Neutrophil (primary cell): ENCODE measurements at regions not wholly inside any gene's neighbourhood (a gene's known extent, or its start where the extent isn't known, plus 50 kb on each side); places are given as distances from the start of the nearest gene placed in this dataset.

Experiments used
- H3K27ac ChIP-seq: fragments of 200-600 bp; sonication (generic); 2 replicates; pipeline ENCODE4 v1.5.1; 2016; ENCODE audit warnings: mild to moderate bottlenecking, moderate library complexity
- H3K27me3 ChIP-seq: fragments of 200-600 bp; sonication (generic); 2 replicates; pipeline ENCODE4 v1.6.0; 2016; ENCODE audit warnings: mild to moderate bottlenecking
- H3K36me3 ChIP-seq: fragments of 200-600 bp; sonication (generic); 2 replicates; pipeline ENCODE4 v1.5.1; 2017
- H3K4me1 ChIP-seq, 2 experiments: fragments of 200-600 bp in 1 of 2; sonication (generic) in 1 of 2; 1 replicate in 1 of 2; 2 replicates in 1 of 2; pipeline versions ENCODE4 v1.5.1 to v1.6.1; 2013 to 2016; ENCODE audit warnings: low read depth in 1 of 2, low read length in 1 of 2, mild to moderate bottlenecking in 1 of 2, moderate library complexity in 1 of 2; ENCODE audit not compliant: control insufficient read depth in 1 of 2, insufficient read depth in 1 of 2
- H3K4me3 ChIP-seq, 2 experiments: fragments of 200-600 bp in 1 of 2; sonication (generic) in 1 of 2; 1 replicate in 1 of 2; 2 replicates in 1 of 2; pipeline ENCODE4 v1.5.1; 2013 to 2016; ENCODE audit warnings: low read depth in 1 of 2, low read length in 1 of 2, mild to moderate bottlenecking in 1 of 2, moderate library complexity in 1 of 2
- H3K9me3 ChIP-seq: fragments of 200-600 bp; sonication (generic); 2 replicates; pipeline ENCODE4 v1.5.1; 2016
- TF ChIP-seq, protein P1 (sequence below): fragments of 200-600 bp; sonication (generic); IDR thresholded peaks from 2 replicates; pipeline ENCODE4 v1.5.1; 2016; ENCODE audit warnings: antibody characterized with exemption

DNA sequence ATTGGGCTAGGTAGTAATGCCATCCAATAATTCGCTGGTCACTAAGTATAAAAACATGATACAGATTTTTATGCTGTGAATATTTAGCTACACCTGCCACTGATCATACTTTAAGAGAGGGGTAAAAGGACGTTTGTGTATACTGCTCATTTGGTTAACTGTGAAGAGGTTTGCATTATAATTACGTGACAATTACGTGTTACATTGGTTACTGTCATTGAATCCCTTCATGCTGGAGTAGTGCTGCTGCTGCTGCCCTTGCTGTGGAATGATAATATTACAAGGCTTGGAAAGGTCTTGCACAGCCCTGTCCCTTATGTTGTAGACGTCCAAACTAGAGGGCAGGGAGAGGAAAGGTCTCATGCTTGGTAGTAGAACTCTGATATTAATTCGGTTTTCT lies 312.2 kb upstream of the ATP2B1 start:
- H3K36me3 ChIP-seq = no peaks in the 10 kb centered on the region
- no peaks in the 10 kb centered on the region for H3K9me3 ChIP-seq
- H3K4me1 ChIP-seq = no peaks in the 10 kb centered on the region
- H3K4me3 ChIP-seq = no peak overlapping the region
- no peak overlapping the region for H3K27ac ChIP-seq
- TF ChIP-seq, protein P1, sequence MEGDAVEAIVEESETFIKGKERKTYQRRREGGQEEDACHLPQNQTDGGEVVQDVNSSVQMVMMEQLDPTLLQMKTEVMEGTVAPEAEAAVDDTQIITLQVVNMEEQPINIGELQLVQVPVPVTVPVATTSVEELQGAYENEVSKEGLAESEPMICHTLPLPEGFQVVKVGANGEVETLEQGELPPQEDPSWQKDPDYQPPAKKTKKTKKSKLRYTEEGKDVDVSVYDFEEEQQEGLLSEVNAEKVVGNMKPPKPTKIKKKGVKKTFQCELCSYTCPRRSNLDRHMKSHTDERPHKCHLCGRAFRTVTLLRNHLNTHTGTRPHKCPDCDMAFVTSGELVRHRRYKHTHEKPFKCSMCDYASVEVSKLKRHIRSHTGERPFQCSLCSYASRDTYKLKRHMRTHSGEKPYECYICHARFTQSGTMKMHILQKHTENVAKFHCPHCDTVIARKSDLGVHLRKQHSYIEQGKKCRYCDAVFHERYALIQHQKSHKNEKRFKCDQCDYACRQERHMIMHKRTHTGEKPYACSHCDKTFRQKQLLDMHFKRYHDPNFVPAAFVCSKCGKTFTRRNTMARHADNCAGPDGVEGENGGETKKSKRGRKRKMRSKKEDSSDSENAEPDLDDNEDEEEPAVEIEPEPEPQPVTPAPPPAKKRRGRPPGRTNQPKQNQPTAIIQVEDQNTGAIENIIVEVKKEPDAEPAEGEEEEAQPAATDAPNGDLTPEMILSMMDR = no peak
- no peaks in the 10 kb centered on the region for H3K27me3 ChIP-seq

DNA sequence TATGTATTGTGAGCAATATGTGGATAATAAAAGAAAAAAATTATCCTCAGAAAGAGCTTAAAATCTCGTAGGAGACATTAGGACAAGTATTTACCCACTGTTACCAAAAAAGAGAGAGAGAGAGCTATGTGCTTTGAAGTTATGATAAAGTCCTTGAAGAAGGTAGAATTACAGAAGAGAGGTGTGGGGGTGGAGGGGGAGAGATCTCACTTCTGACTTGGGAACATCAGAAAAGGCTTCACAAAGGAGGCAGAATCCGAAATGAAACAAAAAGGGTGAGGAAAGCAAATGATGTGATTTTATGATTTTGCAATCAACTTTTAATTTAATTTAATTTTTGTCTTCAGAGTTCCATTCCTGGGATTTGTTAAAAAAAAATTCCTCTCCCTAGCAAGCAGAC lies 311.8 kb upstream of the ATP2B1 start:
- H3K27ac ChIP-seq = no peak overlapping the region
- H3K4me1 ChIP-seq = no peaks in the 10 kb centered on the region
- no peaks in the 10 kb centered on the region for H3K27me3 ChIP-seq
- H3K9me3 ChIP-seq = no peaks in the 10 kb centered on the region
- no peaks in the 10 kb centered on the region for H3K36me3 ChIP-seq
- no peak overlapping the region for H3K4me3 ChIP-seq
- TF ChIP-seq, protein P1 = no peak

DNA sequence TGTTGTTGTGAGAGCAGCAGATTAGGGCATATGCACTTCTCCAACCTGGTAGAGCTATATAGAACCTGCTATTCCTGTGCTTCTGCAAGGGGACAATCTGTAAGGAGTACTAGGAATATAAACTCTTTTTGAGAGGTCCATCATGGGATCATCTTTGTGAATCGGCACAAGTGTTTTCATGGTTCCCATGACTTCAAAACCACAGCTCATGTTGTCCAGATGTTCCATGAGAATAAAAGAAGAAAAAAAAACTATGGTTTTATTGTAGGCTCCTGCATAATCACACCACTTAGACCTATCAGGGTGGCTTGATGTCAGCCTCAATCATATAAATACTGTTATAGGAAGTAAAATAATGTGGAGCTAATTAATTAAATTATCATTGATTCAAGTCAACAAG lies 311.4 kb upstream of the ATP2B1 start:
- TF ChIP-seq, protein P1 = no peak
- no peaks in the 10 kb centered on the region for H3K4me1 ChIP-seq
- no peaks in the 10 kb centered on the region for H3K9me3 ChIP-seq
- no peak overlapping the region for H3K4me3 ChIP-seq
- no peaks in the 10 kb centered on the region for H3K27me3 ChIP-seq
- no peak overlapping the region for H3K27ac ChIP-seq
- H3K36me3 ChIP-seq = no peaks in the 10 kb centered on the region

DNA sequence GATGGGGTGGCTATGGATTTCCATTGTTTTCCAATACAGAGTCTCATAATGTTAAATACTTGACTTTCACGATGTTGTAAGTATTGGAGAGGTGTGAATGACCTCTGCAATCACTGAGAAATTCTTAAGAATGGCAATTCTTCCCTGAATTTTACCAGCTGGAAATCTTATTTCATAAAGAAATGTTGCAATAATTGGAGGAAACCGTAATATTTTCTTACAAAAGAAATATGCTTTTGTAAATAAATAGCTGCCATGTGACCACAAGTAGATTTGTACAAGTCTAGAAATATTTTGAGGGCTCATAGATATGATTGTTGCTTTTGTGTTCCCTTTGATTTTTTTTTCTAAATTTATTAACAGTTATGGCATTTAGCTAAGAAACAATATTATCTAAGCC lies 308.7 kb upstream of the ATP2B1 start:
- no peak overlapping the region for H3K27ac ChIP-seq
- no peaks in the 10 kb centered on the region for H3K4me1 ChIP-seq
- no peak overlapping the region for H3K4me3 ChIP-seq
- no peaks in the 10 kb centered on the region for H3K9me3 ChIP-seq
- no peaks in the 10 kb centered on the region for H3K27me3 ChIP-seq
- H3K36me3 ChIP-seq = no peaks in the 10 kb centered on the region
- TF ChIP-seq, protein P1 = no peak

DNA sequence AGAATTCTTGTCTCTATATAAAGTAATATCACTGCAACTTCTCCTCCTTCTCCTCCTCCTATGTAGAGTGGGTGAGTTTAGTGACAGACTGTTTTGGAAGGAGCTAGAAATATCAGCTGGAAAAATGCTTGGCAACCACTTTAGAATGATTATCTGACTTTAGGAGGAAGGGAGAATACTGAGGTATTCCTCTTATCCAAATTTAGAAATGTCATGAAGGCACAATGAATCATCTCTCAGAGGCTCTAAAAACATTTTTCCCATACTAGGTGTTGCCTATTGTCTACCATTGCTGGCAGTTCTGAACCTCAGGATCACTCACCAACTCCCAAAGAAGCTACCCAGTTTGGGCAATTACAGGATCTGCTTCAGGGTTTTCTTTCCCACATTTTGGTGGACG lies 306.6 kb upstream of the ATP2B1 start:
- Histone ChIP-seq H3K27me3 (no peaks in the 10 kb centered on the region), H3K27ac (no peak overlapping the region), H3K9me3 (no peaks in the 10 kb centered on the region), H3K4me1 (no peaks in the 10 kb centered on the region), H3K4me3 (no peak overlapping the region), H3K36me3 (no peaks in the 10 kb centered on the region)
- TF ChIP-seq, protein P1 = no peak

DNA sequence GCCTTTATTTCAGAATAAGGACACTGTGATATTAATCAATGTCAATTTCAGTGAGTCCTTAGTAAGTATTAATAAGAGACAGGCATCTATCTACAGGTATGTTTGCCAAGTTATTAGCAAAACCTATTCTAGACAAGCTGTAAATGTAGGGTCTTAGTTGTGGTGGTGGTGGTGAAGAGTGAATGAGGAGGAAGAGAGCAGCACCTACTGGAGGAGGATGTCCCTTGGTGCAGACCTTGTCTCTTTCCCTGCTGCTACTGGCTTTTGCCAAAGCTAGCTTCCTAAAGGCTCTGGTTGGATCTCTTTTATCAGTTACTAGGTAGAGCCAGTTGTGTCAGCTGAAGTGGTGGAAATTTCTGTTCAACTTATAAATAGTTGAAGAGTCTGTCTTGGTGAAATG lies 304.8 kb upstream of the ATP2B1 start:
- no peak overlapping the region for H3K4me3 ChIP-seq
- no peaks in the 10 kb centered on the region for H3K9me3 ChIP-seq
- H3K27ac ChIP-seq = no peak overlapping the region
- no peaks in the 10 kb centered on the region for H3K36me3 ChIP-seq
- no peaks in the 10 kb centered on the region for H3K4me1 ChIP-seq
- H3K27me3 ChIP-seq = no peaks in the 10 kb centered on the region
- TF ChIP-seq, protein P1 = no peak
